HCT116 (cell line): ENCODE measurements at regions not wholly inside any gene's neighbourhood (a gene's known extent, or its start where the extent isn't known, plus 50 kb on each side); places are given as distances from the start of the nearest gene placed in this dataset.

Experiments used
- ATAC-seq: fragments of 200-7000 bp; cut with Tn5 transposase; 2 replicates; pipeline ENCODE4 v1.9.1; 2020; ENCODE audit warnings: mild to moderate bottlenecking, moderate library complexity
- BruUV-seq: library from RNA; stranded (reverse); fragments of 400-500 nt; replicated peaks from 2 replicates; lab custom pipeline; 2021; lab: Mats Ljungman, UMichigan
- CTCF ChIA-PET: fragments of 300-600 bp; sonication (Branson Sonifier 250); formaldehyde crosslinking; loops from one replicate; lab custom pipeline; 2021; ENCODE audit warnings: antibody characterized with exemption; lab: Charles Lee
- POLR2A ChIA-PET: fragments of 300-600, 350-600 bp; sonication (Branson Sonifier 250); formaldehyde crosslinking; loops from one replicate; lab custom pipeline; 2021; ENCODE audit warnings: antibody characterized with exemption; lab: Charles Lee
- RAD21 ChIA-PET, 2 experiments: fragments of 300-600 bp; sonication (Branson Sonifier 250); formaldehyde crosslinking; loops; one replicate each; lab custom pipeline; 2023; ENCODE audit warnings: low total read pairs in 2 of 2; ENCODE audit not compliant: uncharacterized antibody in 2 of 2, unreplicated experiment in 2 of 2, low non-redundant PET in 1 of 2; lab: Charles Lee
- DNase-seq: peaks from one replicate; pipeline ENCODE4 v3.0.0-alpha.2; 2010; ENCODE audit warnings: low read depth, low spot score
- H2AFZ ChIP-seq: fragments of 200-600 bp; shearing (Covaris generic), sonication (generic); 2 replicates; pipeline ENCODE4 v1.6.1; 2017; ENCODE audit warnings: low read depth, mixed run types, mixed read lengths, antibody characterized with exemption, low read length; ENCODE audit not compliant: poor library complexity, severe bottlenecking
- H3K27ac ChIP-seq: 2 replicates; pipeline ENCODE4 v1.5.1; 2012; ENCODE audit warnings: low read depth, low read length
- H3K27me3 ChIP-seq: fragments of 200-600 bp; sonication (generic); 2 replicates; pipeline ENCODE4 v1.6.1; 2016; ENCODE audit warnings: mixed run types, low read length, mixed read lengths; ENCODE audit not compliant: insufficient read depth
- H3K36me3 ChIP-seq, 2 experiments: fragments of 200-500 bp in 1 of 2; fragments of 200-600 bp in 1 of 2; sonication (Bioruptor generic) in 1 of 2; sonication (generic) in 1 of 2; 2 replicates each; pipeline versions ENCODE4 v1.5.1 to v1.6.1; 2014 to 2016; ENCODE audit warnings: low read length in 2 of 2, inconsistent platforms in 1 of 2, mixed read lengths in 1 of 2, mixed run types in 1 of 2; ENCODE audit not compliant: insufficient read depth in 2 of 2, control insufficient read depth in 1 of 2
- H3K4me1 ChIP-seq, 2 experiments: fragments of 200-600 bp in 1 of 2; sonication (generic) in 1 of 2; 2 replicates each; pipeline versions ENCODE4 v1.5.1 to v1.6.1; 2012 to 2017; ENCODE audit warnings: low read length in 2 of 2, inconsistent platforms in 1 of 2, mild to moderate bottlenecking in 1 of 2, mixed read lengths in 1 of 2, mixed run types in 1 of 2, moderate library complexity in 1 of 2; ENCODE audit not compliant: insufficient read depth in 2 of 2, control insufficient read depth in 1 of 2
- H3K4me2 ChIP-seq: fragments of 200-600 bp; sonication (generic); 2 replicates; pipeline ENCODE4 v1.6.1; 2017; ENCODE audit warnings: mixed run types, low read length, mixed read lengths
- H3K4me3 ChIP-seq, 2 experiments: fragments of 200-600 bp in 1 of 2; sonication (generic) in 1 of 2; replicated peaks in 1 of 2; 2 replicates each; pipeline ENCODE4 v1.5.1; 2011 to 2016; ENCODE audit warnings: low read length in 2 of 2, control low read depth in 1 of 2, low read depth in 1 of 2, mild to moderate bottlenecking in 1 of 2, mixed read lengths in 1 of 2, mixed run types in 1 of 2
- H3K79me2 ChIP-seq: fragments of 200-600 bp; sonication (generic); 2 replicates; pipeline ENCODE4 v1.6.1; 2017; ENCODE audit warnings: mild to moderate bottlenecking, mixed run types, low read length, moderate library complexity, mixed read lengths; ENCODE audit not compliant: insufficient read depth
- H3K9ac ChIP-seq: fragments of 200-600 bp; sonication (generic); 2 replicates; pipeline ENCODE4 v1.6.1; 2016; ENCODE audit warnings: low read length, mixed read lengths
- H3K9me2 ChIP-seq: fragments of 200-600 bp; sonication (generic), shearing (Covaris generic); 2 replicates; pipeline ENCODE4 v1.6.1; 2017; ENCODE audit warnings: mixed run types, mild to moderate bottlenecking, moderate library complexity; ENCODE audit not compliant: insufficient read depth
- H3K9me3 ChIP-seq, 2 experiments: fragments of 200-500 bp in 1 of 2; fragments of 200-600 bp in 1 of 2; sonication (Bioruptor generic) in 1 of 2; sonication (generic) in 1 of 2; 2 replicates each; pipeline ENCODE4 v1.6.1; 2014 to 2017; ENCODE audit warnings: low read length in 2 of 2, mixed read lengths in 2 of 2, inconsistent platforms in 1 of 2, low read depth in 1 of 2, mild to moderate bottlenecking in 1 of 2, mixed run types in 1 of 2, moderate library complexity in 1 of 2; ENCODE audit not compliant: control insufficient read depth in 1 of 2, insufficient read depth in 1 of 2
- H4K20me1 ChIP-seq: fragments of 200-600 bp; sonication (generic), shearing (Covaris generic); 2 replicates; pipeline ENCODE4 v1.6.1; 2017; ENCODE audit warnings: mixed run types, mild to moderate bottlenecking, moderate library complexity; ENCODE audit not compliant: insufficient read depth
- CEBPB ChIP-seq: IDR thresholded peaks from 2 replicates; pipeline ENCODE4 v1.6.1; 2012; ENCODE audit warnings: low read depth
- CTCF ChIP-seq, 3 experiments: fragments of 200-600 bp in 1 of 3; sonication (generic) in 1 of 3; IDR thresholded peaks in 2 of 3; conservative IDR thresholded peaks in 1 of 3; 2 replicates each; pipeline ENCODE4 v1.5.1; 2012 to 2017; ENCODE audit warnings: low read depth in 2 of 3, low read length in 2 of 3, antibody characterized with exemption in 1 of 3, borderline replicate concordance in 1 of 3, control low read depth in 1 of 3, mild to moderate bottlenecking in 1 of 3, mixed read lengths in 1 of 3, mixed run types in 1 of 3, moderate library complexity in 1 of 3; ENCODE audit not compliant: insufficient read depth in 1 of 3
- EGR1 ChIP-seq: IDR thresholded peaks from 2 replicates; pipeline ENCODE4 v1.6.1; 2012; ENCODE audit warnings: low read depth
- ELF1 ChIP-seq: IDR thresholded peaks from 2 replicates; pipeline ENCODE4 v1.6.1; 2012; ENCODE audit warnings: low read depth, borderline replicate concordance
- EZH2phosphoT487 ChIP-seq: fragments of 200-600 bp; IDR thresholded peaks from 2 replicates; pipeline ENCODE4 v1.6.1; 2018; ENCODE audit warnings: antibody characterized with exemption, borderline replicate concordance
- FOSL1 ChIP-seq: IDR thresholded peaks from 2 replicates; pipeline ENCODE4 v1.6.1; 2012; ENCODE audit warnings: low read depth
- MAX ChIP-seq: IDR thresholded peaks from 2 replicates; pipeline ENCODE4 v1.6.1; 2012
- RAD21 ChIP-seq: IDR thresholded peaks from 2 replicates; pipeline ENCODE4 v1.6.1; 2012; ENCODE audit warnings: low read depth, mild to moderate bottlenecking
- SIN3A ChIP-seq: IDR thresholded peaks from 2 replicates; pipeline ENCODE4 v1.6.1; 2012; ENCODE audit warnings: low read depth
- SP1 ChIP-seq: IDR thresholded peaks from 2 replicates; pipeline ENCODE4 v1.6.1; 2012; ENCODE audit warnings: low read depth
- SRF ChIP-seq: IDR thresholded peaks from 2 replicates; pipeline ENCODE4 v1.6.1; 2012; ENCODE audit warnings: low read depth
- YY1 ChIP-seq: IDR thresholded peaks from 2 replicates; pipeline ENCODE4 v1.6.1; 2011; ENCODE audit warnings: low read length, low read depth, moderate library complexity, mild to moderate bottlenecking; ENCODE audit not compliant: insufficient replicate concordance; ENCODE audit errors: extremely low read depth
- ZBTB33 ChIP-seq: IDR thresholded peaks from 2 replicates; pipeline ENCODE4 v1.6.1; 2011; ENCODE audit warnings: mild to moderate bottlenecking, low read length, moderate library complexity; ENCODE audit not compliant: insufficient replicate concordance; ENCODE audit errors: extremely low read depth
- ZFX ChIP-seq: fragments of 450-650 bp; IDR thresholded peaks from 2 replicates; pipeline ENCODE4 v1.6.1; 2017
- intact Hi-C: fragments of 100-400 bp; cut with micrococcal nuclease; formaldehyde crosslinking; loops from 2 replicates; pipeline ENCODE4 v1.10.0; 2022

GRCh38 chr4:123037804-123038203 is 115.4 kb upstream of the NUDT6 start:
- Histone ChIP-seq H3K4me2 (no peak overlapping the region), H2AFZ (no peak overlapping the region), H3K9me2 (no peaks in the 10 kb centered on the region), H3K9me3 (peaks cover 0 to 10% of the 10 kb centered on the region in 2 experiments; a peak in 1 of 4 replicates), H4K20me1 (no peaks in the 10 kb centered on the region), H3K4me3 (no peak overlapping the region), H3K4me1 (no peaks in the 10 kb centered on the region), H3K79me2 (no peaks in the 10 kb centered on the region), H3K9ac (no peak overlapping the region), H3K27ac (no peak overlapping the region), H3K27me3 (no peaks in the 10 kb centered on the region), H3K36me3 (no peaks in the 10 kb centered on the region)
- RAD21 ChIA-PET, result no interaction called here
- intact Hi-C loops, result no loop called here
- no peak for ATAC-seq
- BruUV-seq, result no TSS peak
- no peak for DNase-seq
- CTCF ChIA-PET, result no interaction called here
- POLR2A ChIA-PET, result no interaction called here
- TF ChIP-seq FOSL1 (no peak), CEBPB (no peak), ZBTB33 (no peak), CTCF (IDR thresholded peaks at IDR 0.05 in 2 of 3, conservative IDR thresholded peaks at IDR 0.05 in 1 of 3; ENCODE audit: borderline replicate concordance in 1 of 3, insufficient read depth in 1 of 3, low read depth in 2 of 3, low read length in 2 of 3) (no peak), EZH2phosphoT487 (no peak), EGR1 (no peak), ZFX (no peak), SRF (no peak), YY1 (no peak), SIN3A (no peak), MAX (no peak), SP1 (no peak), RAD21 (no peak), ELF1 (no peak)
